Glutamatergic neuron (in vitro differentiated cells): ENCODE measurements at regions not wholly inside any gene's neighbourhood (a gene's known extent, or its start where the extent isn't known, plus 50 kb on each side); places are given as distances from the start of the nearest gene placed in this dataset.
A peak's percentile ranks its signal among the peaks of the same experiment; 100 is the strongest.

Experiments
- DNase-seq: peaks from one replicate; pipeline ENCODE4 v3.0.0; 2022
- H3K27ac Mint-ChIP-seq: one replicate; pipeline ENCODE4 v1.8.0; 2020; ENCODE audit warnings: mild to moderate bottlenecking, mixed read lengths, inconsistent platforms; ENCODE audit not compliant: unreplicated experiment
- H3K27me3 Mint-ChIP-seq: one replicate; pipeline ENCODE4 v1.8.0; 2020; ENCODE audit warnings: mild to moderate bottlenecking, moderate library complexity, mixed read lengths, inconsistent platforms; ENCODE audit not compliant: unreplicated experiment
- H3K36me3 Mint-ChIP-seq: one replicate; pipeline ENCODE4 v1.8.0; 2020; ENCODE audit warnings: mild to moderate bottlenecking, mixed read lengths, inconsistent platforms; ENCODE audit not compliant: unreplicated experiment
- H3K4me1 Mint-ChIP-seq: one replicate; pipeline ENCODE4 v1.8.0; 2020; ENCODE audit warnings: mild to moderate bottlenecking, low read depth, mixed read lengths, inconsistent platforms; ENCODE audit not compliant: unreplicated experiment
- H3K4me3 Mint-ChIP-seq: one replicate; pipeline ENCODE4 v1.8.0; 2020; ENCODE audit warnings: mild to moderate bottlenecking, mixed read lengths, inconsistent platforms; ENCODE audit not compliant: unreplicated experiment
- H3K9me3 Mint-ChIP-seq: one replicate; pipeline ENCODE4 v1.8.0; 2020; ENCODE audit warnings: mild to moderate bottlenecking, moderate library complexity, mixed read lengths, inconsistent platforms; ENCODE audit not compliant: unreplicated experiment
- TF ChIP-seq, protein P1 (sequence below): fragments of 200-600 bp; sonication (generic); IDR thresholded peaks from one replicate; pipeline ENCODE4 v1.5.0; 2021; ENCODE audit not compliant: partially characterized antibody, unreplicated experiment

DNA sequence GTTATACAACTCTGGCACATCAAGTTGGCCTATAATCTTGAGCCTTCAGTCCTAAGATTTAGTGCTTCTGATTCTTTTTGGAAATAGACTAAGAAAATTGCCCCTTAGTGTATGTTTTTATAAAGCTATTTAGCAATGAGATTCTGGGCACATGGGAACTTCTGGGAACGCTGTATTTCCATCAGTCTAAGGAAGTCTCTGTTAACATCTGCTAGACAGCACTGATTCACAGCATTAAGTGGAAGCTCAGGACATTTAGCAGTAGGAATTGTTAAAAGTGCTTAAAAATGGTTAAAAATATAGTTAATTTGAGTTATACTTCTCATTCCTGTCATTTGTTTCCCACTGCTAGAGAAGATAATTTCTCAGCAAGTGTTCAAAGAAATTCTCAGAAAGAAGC is 579.1 kb downstream of the SLC16A7 start:
- Mint-ChIP-seq H3K36me3 (no peaks in the 10 kb centered on the region), H3K27me3 (no peaks in the 10 kb centered on the region), H3K4me1 (peaks cover 27% of the 10 kb centered on the region), H3K9me3 (peaks cover 4% of the 10 kb centered on the region), H3K27ac (peak overlapping the region; percentile 3), H3K4me3 (no peak overlapping the region)
- DNase-seq = no peak
- TF ChIP-seq, protein P1, sequence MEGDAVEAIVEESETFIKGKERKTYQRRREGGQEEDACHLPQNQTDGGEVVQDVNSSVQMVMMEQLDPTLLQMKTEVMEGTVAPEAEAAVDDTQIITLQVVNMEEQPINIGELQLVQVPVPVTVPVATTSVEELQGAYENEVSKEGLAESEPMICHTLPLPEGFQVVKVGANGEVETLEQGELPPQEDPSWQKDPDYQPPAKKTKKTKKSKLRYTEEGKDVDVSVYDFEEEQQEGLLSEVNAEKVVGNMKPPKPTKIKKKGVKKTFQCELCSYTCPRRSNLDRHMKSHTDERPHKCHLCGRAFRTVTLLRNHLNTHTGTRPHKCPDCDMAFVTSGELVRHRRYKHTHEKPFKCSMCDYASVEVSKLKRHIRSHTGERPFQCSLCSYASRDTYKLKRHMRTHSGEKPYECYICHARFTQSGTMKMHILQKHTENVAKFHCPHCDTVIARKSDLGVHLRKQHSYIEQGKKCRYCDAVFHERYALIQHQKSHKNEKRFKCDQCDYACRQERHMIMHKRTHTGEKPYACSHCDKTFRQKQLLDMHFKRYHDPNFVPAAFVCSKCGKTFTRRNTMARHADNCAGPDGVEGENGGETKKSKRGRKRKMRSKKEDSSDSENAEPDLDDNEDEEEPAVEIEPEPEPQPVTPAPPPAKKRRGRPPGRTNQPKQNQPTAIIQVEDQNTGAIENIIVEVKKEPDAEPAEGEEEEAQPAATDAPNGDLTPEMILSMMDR = no peak

GRCh38 chr12:60176891-60177290 is 581.1 kb downstream of the SLC16A7 start:
- Mint-ChIP-seq H3K9me3 (peaks cover 4% of the 10 kb centered on the region), H3K36me3 (no peaks in the 10 kb centered on the region)

DNA sequence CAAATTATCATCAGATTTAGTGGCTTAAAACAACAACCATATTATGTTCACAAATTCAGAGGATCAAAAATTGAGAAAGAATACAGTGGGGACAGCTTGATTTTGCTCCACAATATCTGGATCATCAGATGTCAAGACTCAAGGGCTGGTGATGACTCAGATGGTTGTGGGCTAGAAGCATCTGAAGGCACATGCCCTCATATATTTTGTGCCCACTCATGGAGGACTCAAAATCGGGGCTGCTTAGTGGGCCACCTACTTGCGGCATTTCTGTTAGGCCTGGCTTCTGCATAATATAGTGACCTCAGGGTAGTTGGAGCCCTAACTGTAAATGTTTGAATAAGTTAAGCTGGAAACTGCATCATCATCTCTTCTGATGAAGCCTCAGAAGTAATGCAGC is 584.5 kb downstream of the SLC16A7 start:
- Mint-ChIP-seq H3K4me1 (peaks cover 6% of the 10 kb centered on the region), H3K27ac (no peak overlapping the region), H3K4me3 (no peak overlapping the region), H3K36me3 (no peaks in the 10 kb centered on the region), H3K27me3 (peaks cover 2% of the 10 kb centered on the region), H3K9me3 (no peaks in the 10 kb centered on the region)
- TF ChIP-seq, protein P1 = no peak
- DNase-seq = no peak

More at GRCh38 chr12:60176891-60177290, 581.1 kb downstream of the SLC16A7 start:
- Mint-ChIP-seq H3K27ac (no peak overlapping the region), H3K4me3 (no peak overlapping the region), H3K27me3 (peaks cover under 1% of the 10 kb centered on the region), H3K4me1 (peaks cover 28% of the 10 kb centered on the region)
- no peak for DNase-seq
- TF ChIP-seq, protein P1 = no peak

- no peak for DNase-seq
- H3K4me1 Mint-ChIP-seq = peaks cover 4% of the 10 kb centered on the region
- H3K36me3 Mint-ChIP-seq = no peaks in the 10 kb centered on the region
- H3K27me3 Mint-ChIP-seq = peaks cover 2% of the 10 kb centered on the region
- H3K9me3 Mint-ChIP-seq = no peaks in the 10 kb centered on the region
- TF ChIP-seq, protein P1 = no peak
- no peak overlapping the region for H3K27ac Mint-ChIP-seq
- H3K4me3 Mint-ChIP-seq = no peak overlapping the region
These were observed 586.5 kb downstream of the SLC16A7 start for GRCh38 chr12:60182354-60182753.

- Mint-ChIP-seq H3K27ac (no peak overlapping the region), H3K4me1 (peaks cover 2% of the 10 kb centered on the region), H3K27me3 (peaks cover 2% of the 10 kb centered on the region), H3K36me3 (no peaks in the 10 kb centered on the region), H3K4me3 (no peak overlapping the region), H3K9me3 (no peaks in the 10 kb centered on the region)
- TF ChIP-seq, protein P1 = no peak
- DNase-seq = no peak
These were observed 588.3 kb downstream of the SLC16A7 start for GRCh38 chr12:60184096-60184495.
